GM19438 (cell line): ENCODE measurements at regions not wholly inside any gene's neighbourhood (a gene's known extent, or its start where the extent isn't known, plus 50 kb on each side); places are given as distances from the start of the nearest gene placed in this dataset.

Experiments
- ATAC-seq: cut with Tn5 transposase; IDR thresholded peaks from one replicate; pipeline ENCODE4 v1.9.1; 2021; ENCODE audit warnings: low read depth; ENCODE audit not compliant: unreplicated experiment

- ATAC-seq: no peak
Observed at GRCh38 chr5:56467176-56467717, 234.1 kb upstream of the ANKRD55 start.

- ATAC-seq: no peak
Observed at GRCh38 chr5:56466136-56466816, 233.1 kb upstream of the ANKRD55 start.

GRCh38 chr5:56465769-56466135, 232.6 kb upstream of the ANKRD55 start:
- ATAC-seq: no peak

GRCh38 chr5:56464935-56465768, 232.0 kb upstream of the ANKRD55 start:
- no peak for ATAC-seq

GRCh38 chr5:56463944-56464571, 230.9 kb upstream of the ANKRD55 start:
- no peak for ATAC-seq

GRCh38 chr5:56461584-56461983, 228.5 kb upstream of the ANKRD55 start:
- ATAC-seq: no peak

GRCh38 chr5:56460681-56461191, 227.6 kb upstream of the ANKRD55 start:
- no peak for ATAC-seq

- ATAC-seq: no peak
Observed at GRCh38 chr5:56460195-56460546, 227.0 kb upstream of the ANKRD55 start.

- ATAC-seq: no peak
Observed at GRCh38 chr5:56459394-56460194, 226.5 kb upstream of the ANKRD55 start.

GRCh38 chr5:56457887-56458812, 225.0 kb upstream of the ANKRD55 start:
- ATAC-seq: no peak

- no peak for ATAC-seq
Observed at GRCh38 chr5:56456002-56456401, 222.9 kb upstream of the ANKRD55 start.

GRCh38 chr5:56455417-56455816, 222.3 kb upstream of the ANKRD55 start:
- ATAC-seq: no peak

- no peak for ATAC-seq
Observed at GRCh38 chr5:56454219-56454862, 221.2 kb upstream of the ANKRD55 start.

- ATAC-seq: no peak
Observed at GRCh38 chr5:56451742-56452141, 218.6 kb upstream of the ANKRD55 start.

GRCh38 chr5:56450766-56451165, 217.6 kb upstream of the ANKRD55 start:
- no peak for ATAC-seq

GRCh38 chr5:56449071-56449640, 216.0 kb upstream of the ANKRD55 start:
- no peak for ATAC-seq

- no peak for ATAC-seq
Observed at GRCh38 chr5:56447656-56448055, 214.5 kb upstream of the ANKRD55 start.

- ATAC-seq: no peak
Observed at GRCh38 chr5:56447232-56447631, 214.1 kb upstream of the ANKRD55 start.

- ATAC-seq: no peak
Observed at GRCh38 chr5:56446728-56447127, 213.6 kb upstream of the ANKRD55 start.
